SK-N-MC (cell line): ENCODE measurements at regions not wholly inside any gene's neighbourhood (a gene's known extent, or its start where the extent isn't known, plus 50 kb on each side); places are given as distances from the start of the nearest gene placed in this dataset.

ENCODE experiments used
- DNase-seq: peaks from one replicate; pipeline ENCODE4 v3.0.0-alpha.2; 2011; ENCODE audit warnings: low read depth, low spot score
- H3K27ac ChIP-seq: fragments of 200-600 bp; sonication (generic); 2 replicates; pipeline ENCODE4 v1.5.1; 2016; ENCODE audit warnings: mixed run types
- H3K36me3 ChIP-seq: fragments of 200-600 bp; sonication (generic); 2 replicates; pipeline ENCODE4 v1.6.1; 2017; ENCODE audit warnings: antibody characterized with exemption, low read length, mixed read lengths; ENCODE audit not compliant: insufficient read depth
- H3K4me3 ChIP-seq: fragments of 200-600 bp; sonication (generic); 2 replicates; pipeline ENCODE4 v1.5.1; 2016
- H3K9ac ChIP-seq: fragments of 200-600 bp; sonication (generic); 2 replicates; pipeline ENCODE4 v1.8.0; 2017; ENCODE audit warnings: mixed run types, mixed read lengths; ENCODE audit not compliant: insufficient read length
- H3K9me3 ChIP-seq: fragments of 200-600 bp; sonication (generic); 2 replicates; pipeline ENCODE4 v1.6.1; 2017; ENCODE audit warnings: low read depth, mild to moderate bottlenecking, antibody characterized with exemption, low read length, moderate library complexity, mixed read lengths
- EZH2 ChIP-seq: fragments of 200-600 bp; sonication (generic); IDR thresholded peaks from one replicate; pipeline ENCODE4 v1.6.1; 2017; ENCODE audit warnings: antibody characterized with exemption
- FOXP2 ChIP-seq: optimal IDR thresholded peaks from 2 replicates; pipeline ENCODE3; 2011; ENCODE audit warnings: mild to moderate bottlenecking, moderate library complexity; ENCODE audit not compliant: insufficient read depth; ENCODE audit errors: extremely low read length, control extremely low read depth
- POLR2AphosphoS5 ChIP-seq: IDR thresholded peaks from 2 replicates; pipeline ENCODE4 v1.6.1; 2012; ENCODE audit warnings: mild to moderate bottlenecking, low read depth, low read length, borderline replicate concordance

DNA sequence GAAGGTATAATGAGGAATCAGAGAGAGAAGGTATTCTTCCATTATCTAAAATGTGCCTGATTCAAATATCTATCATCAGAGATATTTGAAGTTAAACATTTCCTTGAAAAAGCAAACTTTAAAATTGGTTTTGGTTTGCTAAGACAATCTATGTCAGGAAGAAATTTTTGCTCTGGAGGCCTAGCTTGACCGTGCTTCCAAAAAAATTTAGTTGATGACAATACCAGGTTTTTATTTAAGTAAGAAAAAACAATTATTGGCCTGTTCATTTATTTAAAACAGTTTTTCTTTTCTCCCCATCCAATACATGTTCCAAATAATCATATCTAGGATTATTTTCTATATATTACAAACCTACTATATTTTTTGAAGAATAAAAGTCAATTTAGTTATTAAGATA lies 75.3 kb downstream of the OTOL1 start:
- DNase-seq: no peak
- Histone ChIP-seq H3K27ac (no peak overlapping the region), H3K36me3 (no peaks in the 10 kb centered on the region), H3K9me3 (no peaks in the 10 kb centered on the region), H3K4me3 (no peak overlapping the region), H3K9ac (no peak overlapping the region)
- TF ChIP-seq POLR2AphosphoS5 (no peak), FOXP2 (no peak), EZH2 (no peak)

GRCh38 chr3:161573136-161573535 lies 76.5 kb downstream of the OTOL1 start:
- TF ChIP-seq POLR2AphosphoS5 (no peak), FOXP2 (no peak), EZH2 (no peak)
- no peak overlapping the region for H3K9ac ChIP-seq
- H3K9me3 ChIP-seq: no peaks in the 10 kb centered on the region
- H3K36me3 ChIP-seq: no peaks in the 10 kb centered on the region
- no peak overlapping the region for H3K4me3 ChIP-seq
- DNase-seq: no peak
- H3K27ac ChIP-seq: no peak overlapping the region

DNA sequence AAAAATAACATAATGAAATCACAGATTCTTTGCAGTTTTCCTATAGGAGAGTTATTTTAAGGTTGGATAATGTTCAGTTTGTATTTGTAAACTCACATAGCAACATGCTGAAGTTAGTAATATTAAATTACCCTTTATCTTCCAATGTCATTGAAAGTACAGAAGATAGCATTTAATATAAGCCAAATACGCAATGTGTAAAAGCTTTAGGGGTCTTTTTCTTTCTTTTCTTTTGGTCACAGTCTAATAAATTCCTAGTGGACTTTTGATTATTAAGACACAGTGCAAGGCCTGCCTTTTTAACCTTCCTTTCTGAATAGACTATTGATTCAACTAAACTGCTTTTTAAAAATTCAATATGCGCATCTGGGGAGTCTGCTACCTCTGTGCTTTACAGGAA lies 79.3 kb downstream of the OTOL1 start:
- Histone ChIP-seq H3K27ac (no peak overlapping the region), H3K9me3 (no peaks in the 10 kb centered on the region), H3K4me3 (no peak overlapping the region), H3K36me3 (no peaks in the 10 kb centered on the region), H3K9ac (no peak overlapping the region)
- DNase-seq: no peak
- TF ChIP-seq EZH2 (no peak), POLR2AphosphoS5 (no peak), FOXP2 (no peak)

DNA sequence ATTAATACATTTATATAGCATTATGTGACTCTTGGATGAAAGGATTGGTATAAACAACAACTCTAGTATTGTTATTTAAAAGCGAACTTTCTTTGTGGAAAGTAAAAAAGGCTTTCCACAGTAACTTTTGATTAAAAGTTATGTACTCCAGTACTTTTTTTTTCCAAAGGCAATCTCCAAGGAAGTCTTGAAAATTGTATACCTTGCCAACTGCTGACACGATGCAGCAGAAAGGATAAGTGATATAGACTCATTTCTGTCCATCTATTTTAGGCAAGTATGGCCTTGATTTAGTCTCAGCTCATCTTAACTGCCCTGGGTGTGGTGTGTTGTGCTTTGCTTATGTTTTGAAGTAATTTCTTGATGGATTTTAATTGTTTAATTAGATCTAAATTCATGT lies 79.7 kb downstream of the OTOL1 start:
- no peak overlapping the region for H3K27ac ChIP-seq
- no peak for TF ChIP-seq EZH2
- no peak for TF ChIP-seq POLR2AphosphoS5
- DNase-seq: no peak
- no peaks in the 10 kb centered on the region for H3K36me3 ChIP-seq
- no peak overlapping the region for H3K4me3 ChIP-seq
- H3K9ac ChIP-seq: no peak overlapping the region
- no peaks in the 10 kb centered on the region for H3K9me3 ChIP-seq

DNA sequence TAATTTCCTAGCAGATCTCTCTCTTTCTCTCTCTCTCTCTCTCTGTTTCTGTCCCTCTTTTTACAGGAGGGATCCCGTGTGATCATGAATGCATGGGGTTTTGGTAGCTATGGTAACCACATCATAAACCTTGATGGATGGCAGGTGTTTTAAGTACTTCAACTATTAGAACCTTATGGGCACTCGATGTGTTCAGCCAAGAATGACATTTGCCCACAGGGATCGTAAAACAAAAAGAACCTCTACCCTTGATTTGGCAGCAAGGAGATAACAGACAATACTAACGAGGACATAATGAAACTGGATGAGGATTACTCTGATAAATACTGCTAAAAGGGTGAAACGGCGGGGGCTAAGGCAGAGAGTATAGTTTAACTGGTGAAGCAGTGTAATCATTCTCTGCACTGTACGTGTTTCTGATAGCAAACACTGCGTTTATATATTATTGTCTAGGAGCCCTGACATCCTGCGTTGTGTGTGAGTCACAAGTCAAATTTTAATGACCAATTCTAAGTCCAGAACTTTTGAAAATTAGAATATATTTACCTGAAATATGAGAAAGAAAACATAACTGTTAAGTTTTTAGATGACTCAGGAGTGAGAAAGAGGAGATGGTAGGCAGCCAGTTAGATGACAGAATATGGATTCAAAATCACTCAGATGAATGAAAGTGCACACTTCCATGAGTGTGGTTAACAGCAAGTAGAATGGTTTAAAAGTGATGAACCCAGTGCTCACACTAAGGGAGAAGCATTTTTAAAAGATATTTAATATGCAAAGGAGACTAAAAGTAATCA lies 80.3 kb downstream of the OTOL1 start:
- no peak overlapping the region for H3K27ac ChIP-seq
- H3K9ac ChIP-seq: no peak overlapping the region
- TF ChIP-seq POLR2AphosphoS5 (no peak), EZH2 (no peak), FOXP2 (no peak)
- no peaks in the 10 kb centered on the region for H3K36me3 ChIP-seq
- DNase-seq: no peak
- H3K4me3 ChIP-seq: no peak overlapping the region
- no peaks in the 10 kb centered on the region for H3K9me3 ChIP-seq

- TF ChIP-seq FOXP2 (no peak), POLR2AphosphoS5 (no peak), EZH2 (no peak)
- DNase-seq: no peak
- Histone ChIP-seq H3K4me3 (no peak overlapping the region), H3K36me3 (no peaks in the 10 kb centered on the region), H3K9ac (no peak overlapping the region), H3K9me3 (no peaks in the 10 kb centered on the region), H3K27ac (no peak overlapping the region)
These were observed 81.1 kb downstream of the OTOL1 start for GRCh38 chr3:161577662-161578061.

DNA sequence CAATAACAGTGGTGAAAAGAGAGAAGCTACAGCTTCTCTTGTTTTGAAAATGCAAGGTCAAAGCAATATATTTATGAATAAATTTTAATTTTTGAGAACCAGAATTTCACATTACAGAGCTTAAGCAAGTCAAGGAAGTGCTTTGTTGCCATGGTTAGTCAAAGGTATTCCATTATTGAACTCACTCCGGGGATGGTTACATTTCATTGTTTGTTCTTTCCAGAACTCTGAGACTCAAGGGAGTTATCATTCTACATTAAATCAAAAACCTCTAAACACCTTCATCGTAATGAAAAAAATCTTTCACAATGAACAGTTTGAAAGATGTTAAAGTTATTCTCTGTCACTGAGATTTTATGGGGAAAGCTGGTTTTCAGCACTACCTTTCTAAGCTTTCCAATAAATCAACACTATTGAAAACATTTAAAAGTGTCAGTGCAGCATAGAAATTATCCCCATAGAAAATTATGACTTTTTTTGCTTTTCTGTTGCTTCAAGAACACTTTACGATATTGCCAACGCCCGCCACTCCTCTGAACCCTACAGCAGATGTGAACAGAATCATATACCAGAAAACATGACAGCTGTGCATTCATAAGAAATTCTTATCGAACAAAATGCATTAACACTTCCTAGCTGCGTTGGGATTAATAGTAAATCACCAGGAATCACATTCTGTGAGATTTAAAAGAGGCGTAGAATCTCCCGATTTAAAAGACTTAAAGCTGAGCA lies 83.0 kb downstream of the OTOL1 start:
- no peak for DNase-seq
- no peaks in the 10 kb centered on the region for H3K36me3 ChIP-seq
- no peak overlapping the region for H3K27ac ChIP-seq
- H3K9ac ChIP-seq: no peak overlapping the region
- no peak for TF ChIP-seq POLR2AphosphoS5
- TF ChIP-seq EZH2: no peak
- no peak for TF ChIP-seq FOXP2
- H3K9me3 ChIP-seq: no peaks in the 10 kb centered on the region
- H3K4me3 ChIP-seq: no peak overlapping the region

DNA sequence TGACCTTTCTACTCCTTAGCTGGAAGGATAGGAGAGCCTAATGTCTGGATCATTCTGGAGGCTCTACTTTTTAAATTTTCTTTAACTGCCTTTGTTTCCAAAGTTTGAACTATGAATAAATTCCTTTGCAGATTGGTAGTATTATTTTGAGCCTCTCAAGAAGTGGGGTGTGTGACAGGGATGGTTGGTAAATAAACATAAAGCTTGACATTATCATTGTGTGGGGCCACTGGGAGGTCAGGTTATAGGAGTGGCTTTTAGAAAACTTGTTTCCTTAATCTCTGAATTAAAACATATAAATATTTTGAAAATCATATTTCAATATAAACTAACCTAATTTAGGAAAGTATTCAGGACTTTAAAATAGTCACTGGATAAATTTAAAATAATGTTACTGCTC lies 89.3 kb downstream of the OTOL1 start:
- Histone ChIP-seq H3K4me3 (no peak overlapping the region), H3K9me3 (peaks cover 3% of the 10 kb centered on the region; the same call in 1 of the 2 replicates), H3K9ac (no peak overlapping the region), H3K36me3 (no peaks in the 10 kb centered on the region), H3K27ac (no peak overlapping the region)
- DNase-seq: no peak
- TF ChIP-seq EZH2 (no peak), FOXP2 (no peak), POLR2AphosphoS5 (no peak)
